ENCODE measurements at regions not wholly inside any gene's neighbourhood (a gene's known extent, or its start where the extent isn't known, plus 50 kb on each side); places are given as distances from the start of the nearest gene placed in this dataset.

DNA sequence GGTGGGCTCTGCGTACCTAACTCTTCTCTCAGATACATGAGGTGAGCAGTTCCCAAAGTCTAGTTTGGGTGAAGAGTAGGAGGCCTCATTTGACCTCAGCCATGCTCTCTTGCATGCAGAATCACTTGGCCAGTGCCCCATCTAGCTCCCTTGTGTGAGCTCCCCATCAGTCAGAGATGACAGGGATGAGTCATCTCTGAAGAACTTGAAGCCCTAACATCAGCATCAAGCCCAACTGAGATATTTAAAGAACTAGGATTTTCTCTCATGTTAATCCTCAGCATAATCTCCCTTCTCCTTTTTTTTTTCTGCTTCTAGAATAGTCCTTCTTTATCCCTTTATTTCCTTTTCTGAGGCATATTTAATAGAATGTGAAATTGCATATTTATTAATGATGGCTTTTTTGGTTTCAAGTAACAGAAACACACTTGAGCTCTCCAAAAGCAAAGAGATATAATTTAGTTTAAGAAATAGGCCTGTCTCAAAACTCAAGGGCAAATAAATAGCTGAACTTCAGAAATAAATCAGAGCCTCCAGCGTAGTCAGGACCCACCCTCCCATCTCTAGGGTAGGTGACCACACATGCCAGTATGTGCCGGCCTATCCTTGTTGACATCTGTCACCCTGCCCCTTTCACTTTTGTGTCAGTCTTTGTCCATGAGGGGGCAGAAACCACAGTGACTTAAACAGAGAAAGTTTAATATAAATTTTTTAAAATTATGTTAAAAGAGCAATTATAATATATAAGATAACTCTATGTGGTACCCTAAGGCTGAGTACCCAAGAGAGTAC lies 112.3 kb downstream of the TSEN15 start:
- TF ChIP-seq EZH2 (IDR thresholded peaks at IDR 0.05; ENCODE audit: low read depth, low read length, severe bottlenecking) (no peak), CTCF (IDR thresholded peaks at IDR 0.05; ENCODE audit: control extremely low read depth in 1 of 3, insufficient read depth in 1 of 3, low read depth in 1 of 3, low read length in 3 of 3) (no peak), POLR2AphosphoS5 (IDR thresholded peaks at IDR 0.05; ENCODE audit: low read depth, low read length) (no peak), MAX (IDR thresholded peaks at IDR 0.05) (no peak), TAF1 (IDR thresholded peaks at IDR 0.05; ENCODE audit: low read depth, low read length) (no peak)
